Retinal pigment epithelial cell (primary cell): ENCODE measurements at regions not wholly inside any gene's neighbourhood (a gene's known extent, or its start where the extent isn't known, plus 50 kb on each side); places are given as distances from the start of the nearest gene placed in this dataset.

Source experiments
- DNase-seq: peaks from one replicate; pipeline ENCODE4 v3.0.0-alpha.2; 2010; ENCODE audit warnings: low read depth
- H3K4me3 ChIP-seq: 2 replicates; pipeline ENCODE4 v1.5.1; 2011; ENCODE audit warnings: mild to moderate bottlenecking, low read length, control low read depth, moderate library complexity
- TF ChIP-seq, protein P1 (sequence below): conservative IDR thresholded peaks from 2 replicates; pipeline ENCODE4 v1.5.1; 2011; ENCODE audit warnings: low read depth, low read length, control low read depth, inconsistent platforms

DNA sequence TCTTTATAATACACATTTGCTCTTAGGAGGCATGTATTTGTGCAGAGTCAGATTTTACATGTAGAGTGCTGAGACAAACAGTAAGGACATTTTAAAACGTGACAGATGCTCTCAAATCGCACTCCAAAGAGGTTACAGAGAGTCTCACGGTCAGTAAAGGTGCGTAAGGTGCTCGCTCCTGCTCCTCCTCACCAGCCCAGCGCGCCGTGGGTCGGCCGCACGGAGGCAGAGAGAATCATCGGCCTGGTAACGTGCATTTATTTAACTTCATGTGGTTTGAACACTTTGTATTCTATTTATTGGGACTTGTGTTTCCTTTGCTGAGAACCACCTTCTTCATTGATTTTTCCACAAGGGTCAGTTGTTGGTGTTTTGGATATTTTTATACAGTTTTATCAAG, 900.1 kb downstream of the BRD1 start:
- H3K4me3 ChIP-seq = no peak overlapping the region
- DNase-seq = no peak
- TF ChIP-seq, protein P1, sequence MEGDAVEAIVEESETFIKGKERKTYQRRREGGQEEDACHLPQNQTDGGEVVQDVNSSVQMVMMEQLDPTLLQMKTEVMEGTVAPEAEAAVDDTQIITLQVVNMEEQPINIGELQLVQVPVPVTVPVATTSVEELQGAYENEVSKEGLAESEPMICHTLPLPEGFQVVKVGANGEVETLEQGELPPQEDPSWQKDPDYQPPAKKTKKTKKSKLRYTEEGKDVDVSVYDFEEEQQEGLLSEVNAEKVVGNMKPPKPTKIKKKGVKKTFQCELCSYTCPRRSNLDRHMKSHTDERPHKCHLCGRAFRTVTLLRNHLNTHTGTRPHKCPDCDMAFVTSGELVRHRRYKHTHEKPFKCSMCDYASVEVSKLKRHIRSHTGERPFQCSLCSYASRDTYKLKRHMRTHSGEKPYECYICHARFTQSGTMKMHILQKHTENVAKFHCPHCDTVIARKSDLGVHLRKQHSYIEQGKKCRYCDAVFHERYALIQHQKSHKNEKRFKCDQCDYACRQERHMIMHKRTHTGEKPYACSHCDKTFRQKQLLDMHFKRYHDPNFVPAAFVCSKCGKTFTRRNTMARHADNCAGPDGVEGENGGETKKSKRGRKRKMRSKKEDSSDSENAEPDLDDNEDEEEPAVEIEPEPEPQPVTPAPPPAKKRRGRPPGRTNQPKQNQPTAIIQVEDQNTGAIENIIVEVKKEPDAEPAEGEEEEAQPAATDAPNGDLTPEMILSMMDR = no peak

- TF ChIP-seq, protein P1 = no peak
- H3K4me3 ChIP-seq = no peak overlapping the region
- DNase-seq = no peak
Observed at GRCh38 chr22:48926643-48927042, 901.0 kb downstream of the BRD1 start.

- DNase-seq = no peak
- H3K4me3 ChIP-seq = no peak overlapping the region
Observed at GRCh38 chr22:48926136-48926535, 901.5 kb downstream of the BRD1 start.

DNA sequence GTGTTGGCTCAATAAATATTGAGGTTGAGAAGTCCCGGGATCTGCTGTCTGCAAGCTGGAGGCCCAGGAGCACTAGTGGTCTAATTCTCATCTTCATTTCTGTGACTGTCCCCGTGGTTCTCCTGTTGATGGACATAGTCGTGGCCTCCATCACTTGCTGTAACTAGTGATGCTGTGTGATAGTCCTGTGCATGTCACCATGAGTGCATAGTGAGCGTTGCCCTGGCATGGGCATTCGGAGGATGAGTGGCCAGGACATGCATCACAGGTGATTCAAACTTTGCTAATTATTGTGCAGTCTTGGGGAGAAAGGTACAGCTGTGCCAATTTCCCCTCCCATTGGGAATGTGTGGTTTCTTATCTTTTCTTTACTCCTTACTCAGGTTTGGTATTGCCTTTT, 902.2 kb downstream of the BRD1 start:
- TF ChIP-seq, protein P1 = no peak
- no peak overlapping the region for H3K4me3 ChIP-seq
- DNase-seq = no peak

More at GRCh38 chr22:48926136-48926535, 901.5 kb downstream of the BRD1 start:
- TF ChIP-seq, protein P1 = no peak

GRCh38 chr22:48923996-48924395, 903.7 kb downstream of the BRD1 start:
- DNase-seq = no peak
- TF ChIP-seq, protein P1 = no peak
- no peak overlapping the region for H3K4me3 ChIP-seq

DNA sequence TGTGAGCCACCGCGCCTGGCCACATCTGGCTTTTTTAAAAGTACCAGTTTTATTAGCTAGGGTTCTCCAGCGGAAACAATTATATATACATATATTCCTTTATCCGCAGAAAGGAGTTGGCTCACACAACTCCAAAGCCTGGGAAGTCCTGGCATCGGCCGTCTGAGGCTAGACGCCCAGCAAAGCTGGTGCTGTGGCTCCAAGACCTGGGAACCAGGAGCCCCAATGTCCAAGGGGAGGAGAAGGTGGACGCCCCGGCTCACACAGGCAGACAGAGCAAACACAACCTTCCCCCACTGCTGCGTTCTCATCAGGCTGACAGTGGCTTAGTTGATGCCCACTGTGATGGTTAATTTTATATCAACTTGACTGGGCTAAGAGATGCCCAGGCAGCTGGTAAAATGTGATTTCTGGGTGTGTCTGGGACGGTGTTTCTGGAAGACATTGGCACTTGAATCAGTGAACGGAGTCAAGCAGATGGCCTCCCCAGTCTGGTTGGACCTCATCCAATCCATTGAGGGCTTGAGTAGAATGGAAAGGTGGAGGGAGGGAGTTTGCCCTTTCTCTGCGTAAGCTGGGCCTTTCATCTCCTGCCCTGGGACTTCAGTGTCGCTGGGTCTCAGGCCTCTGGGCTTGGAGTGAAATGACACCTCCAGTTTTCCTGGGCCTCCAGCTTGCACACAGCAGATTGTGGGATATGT, 904.4 kb downstream of the BRD1 start:
- no peak overlapping the region for H3K4me3 ChIP-seq
- no peak for DNase-seq

More for the DNA sequence above, 904.4 kb downstream of the BRD1 start:
- TF ChIP-seq, protein P1 = no peak
